Panc1 (cell line): ENCODE measurements at regions not wholly inside any gene's neighbourhood (a gene's known extent, or its start where the extent isn't known, plus 50 kb on each side); places are given as distances from the start of the nearest gene placed in this dataset.

Experiments
- ATAC-seq: fragments of 200-7000 bp; cut with Tn5 transposase; 2 replicates; pipeline ENCODE4 v1.9.1; 2020; ENCODE audit warnings: mild to moderate bottlenecking, moderate library complexity
- BruUV-seq: library from RNA; stranded (reverse); fragments of 400-500 nt; replicated peaks from 2 replicates; lab custom pipeline; 2021; lab: Mats Ljungman, UMichigan
- CTCF ChIA-PET: fragments of 300-600 bp; sonication (Branson Sonifier 250); formaldehyde crosslinking; loops from one replicate; lab custom pipeline; 2022; ENCODE audit warnings: antibody characterized with exemption; lab: Charles Lee
- POLR2A ChIA-PET: fragments of 300-600 bp; sonication (Branson Sonifier 250); formaldehyde crosslinking; loops from one replicate; lab custom pipeline; 2022; ENCODE audit warnings: antibody characterized with exemption; lab: Charles Lee
- DNase-seq: peaks from one replicate; pipeline ENCODE4 v3.0.0-alpha.2; 2010; ENCODE audit warnings: low read depth, low spot score
- H3K27ac ChIP-seq: 2 replicates; pipeline ENCODE4 v1.5.1; 2011; ENCODE audit warnings: mild to moderate bottlenecking, low read length, inconsistent platforms
- H3K27me3 ChIP-seq: fragments of 200-500 bp; sonication (Bioruptor generic); 2 replicates; pipeline ENCODE4 v1.6.0; 2014; ENCODE audit warnings: low read length, inconsistent platforms; ENCODE audit not compliant: control insufficient read depth, insufficient read depth
- H3K36me3 ChIP-seq: fragments of 200-500 bp; sonication (Bioruptor generic); 2 replicates; pipeline ENCODE4 v1.5.1; 2014; ENCODE audit warnings: inconsistent platforms, mild to moderate bottlenecking, low read length, moderate library complexity; ENCODE audit not compliant: control insufficient read depth, insufficient read depth
- H3K4me1 ChIP-seq: 2 replicates; pipeline ENCODE4 v1.5.1; 2011; ENCODE audit warnings: inconsistent platforms, mild to moderate bottlenecking, low read length, moderate library complexity; ENCODE audit not compliant: control insufficient read depth, insufficient read depth
- H3K4me3 ChIP-seq, 2 experiments: 2 replicates each; pipeline ENCODE4 v1.5.1; 2011 to 2012; ENCODE audit warnings: low read depth in 2 of 2, low read length in 2 of 2, mild to moderate bottlenecking in 2 of 2, inconsistent platforms in 1 of 2, moderate library complexity in 1 of 2
- H3K9me3 ChIP-seq: fragments of 200-500 bp; sonication (Bioruptor generic); 2 replicates; pipeline ENCODE4 v1.5.1; 2014; ENCODE audit warnings: low read depth, mild to moderate bottlenecking, inconsistent platforms, low read length, moderate library complexity; ENCODE audit not compliant: control insufficient read depth, insufficient read depth
- CTCF ChIP-seq: fragments of 450-650 bp; IDR thresholded peaks from 2 replicates; pipeline ENCODE4 v1.5.1; 2017; ENCODE audit warnings: mild to moderate bottlenecking
- POLR2AphosphoS5 ChIP-seq: IDR thresholded peaks from 2 replicates; pipeline ENCODE4 v1.6.1; 2012; ENCODE audit warnings: mild to moderate bottlenecking, low read depth, low read length, moderate library complexity
- REST ChIP-seq, 2 experiments: IDR thresholded peaks; 2 replicates each; pipeline ENCODE4 v1.6.1; 2011 to 2012; ENCODE audit warnings: low read depth in 2 of 2, control low read depth in 1 of 2, low read length in 1 of 2, mild to moderate bottlenecking in 1 of 2, moderate library complexity in 1 of 2; ENCODE audit not compliant: insufficient read depth in 1 of 2
- SIN3A ChIP-seq: IDR thresholded peaks from 2 replicates; pipeline ENCODE4 v1.6.1; 2012; ENCODE audit warnings: low read depth, mild to moderate bottlenecking, low read length, moderate library complexity, borderline replicate concordance; ENCODE audit not compliant: insufficient read depth
- TCF7L2 ChIP-seq: IDR thresholded peaks from 2 replicates; pipeline ENCODE4 v1.6.1; 2011; ENCODE audit warnings: mild to moderate bottlenecking, low read depth, low read length, inconsistent platforms
- in situ Hi-C: cut with HindIII; loops from 2 replicates; pipeline ENCODE4 v1.10.0; 2016; ENCODE audit warnings: low sequenced_read_pairs, low pct_unique_long_range_greater_than_20kb
- intact Hi-C: fragments of 100-400 bp; cut with micrococcal nuclease; formaldehyde crosslinking; loops from one replicate; pipeline ENCODE4 v1.10.0; 2022; ENCODE audit not compliant: unreplicated experiment

- POLR2A ChIA-PET = interaction anchor here (0.6 kb wide), 2 partner anchors 9 to 116 kb away, joined by 3 read pairs; no protein-coding TSS in a partner anchor
- in situ Hi-C loops = no loop called here
- CTCF ChIA-PET = no interaction called here
- no TSS peak for BruUV-seq
- H3K4me3 ChIP-seq = no peak overlapping the region
- ATAC-seq (no peak), DNase-seq (no peak)
- H3K27ac ChIP-seq = no peak overlapping the region
- no peaks in the 10 kb centered on the region for H3K36me3 ChIP-seq
- no peaks in the 10 kb centered on the region for H3K4me1 ChIP-seq
- no peaks in the 10 kb centered on the region for H3K27me3 ChIP-seq
- H3K9me3 ChIP-seq = no peaks in the 10 kb centered on the region
- intact Hi-C loops = no loop called here
- TF ChIP-seq CTCF (no peak), TCF7L2 (no peak), POLR2AphosphoS5 (no peak), SIN3A (no peak), REST (IDR thresholded peaks at IDR 0.05; ENCODE audit: insufficient read depth in 1 of 2, low read depth in 2 of 2, low read length in 1 of 2) (no peak)
Observed at GRCh38 chr6:56888687-56889086, 66.2 kb upstream of the BEND6 start.

DNA sequence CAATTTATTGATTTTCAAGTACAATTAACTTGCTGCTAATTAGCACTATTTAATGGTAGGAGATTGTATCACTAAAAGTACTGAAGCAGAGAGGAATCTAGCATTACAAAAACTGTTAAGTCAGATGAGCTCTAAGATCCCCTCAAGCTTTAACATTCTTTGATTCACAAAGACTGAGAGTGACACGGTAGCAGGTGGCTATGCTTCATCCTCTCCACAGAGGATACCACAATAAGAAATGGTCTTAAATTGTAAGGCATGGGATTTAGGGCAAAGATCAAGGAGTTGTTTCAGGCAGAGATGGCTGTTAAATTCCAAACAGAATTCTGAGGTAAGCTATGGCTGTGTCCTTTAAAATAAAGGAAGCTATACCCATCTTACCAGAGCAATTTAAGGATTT lies 67.8 kb upstream of the BEND6 start:
- Histone ChIP-seq H3K27ac (no peak overlapping the region), H3K9me3 (no peaks in the 10 kb centered on the region), H3K4me3 (no peak overlapping the region), H3K27me3 (no peaks in the 10 kb centered on the region), H3K36me3 (no peaks in the 10 kb centered on the region), H3K4me1 (no peaks in the 10 kb centered on the region)
- intact Hi-C loops (no loop called here), in situ Hi-C loops (no loop called here)
- ChIA-PET CTCF (no interaction called here), POLR2A (no interaction called here)
- no TSS peak for BruUV-seq
- ATAC-seq = no peak
- no peak for TF ChIP-seq SIN3A
- TF ChIP-seq POLR2AphosphoS5 = no peak
- no peak for TF ChIP-seq TCF7L2
- no peak for DNase-seq

- TF ChIP-seq POLR2AphosphoS5 (no peak), SIN3A (no peak), TCF7L2 (no peak)
- Histone ChIP-seq H3K4me3 (no peak overlapping the region), H3K36me3 (no peaks in the 10 kb centered on the region), H3K9me3 (no peaks in the 10 kb centered on the region), H3K4me1 (no peaks in the 10 kb centered on the region), H3K27ac (no peak overlapping the region), H3K27me3 (no peaks in the 10 kb centered on the region)
- POLR2A ChIA-PET = no interaction called here
- DNase-seq (no peak), ATAC-seq (no peak)
- BruUV-seq = no TSS peak
- in situ Hi-C loops = no loop called here
- intact Hi-C loops = no loop called here
- CTCF ChIA-PET = interaction anchor here (0.8 kb wide), 1 partner anchor 27 kb away, joined by 5 read pairs; no protein-coding TSS in a partner anchor
Observed at GRCh38 chr6:56877922-56878321, 77.0 kb upstream of the BEND6 start.
